ENCODE measurements at regions not wholly inside any gene's neighbourhood (a gene's known extent, or its start where the extent isn't known, plus 50 kb on each side); places are given as distances from the start of the nearest gene placed in this dataset.

- ChIA-PET POLR2A (ENCODE audit: low non-redundant PET) (no interaction called here), CTCF (no interaction called here)
- H3K27ac ChIP-seq, result no peak overlapping the region
- TF ChIP-seq CTCF (conservative IDR thresholded peaks at IDR 0.05; ENCODE audit: low read depth), result no peak
- DNase-seq (ENCODE audit: low spot score), result no peak
Measured at GRCh38 chr1:83583351-83584014, 415.4 kb downstream of the TTLL7 start.

GRCh38 chr1:83581747-83582146, 417.2 kb downstream of the TTLL7 start:
- no peak for TF ChIP-seq CTCF (conservative IDR thresholded peaks at IDR 0.05; ENCODE audit: low read depth)
- ChIA-PET CTCF (no interaction called here), POLR2A (ENCODE audit: low non-redundant PET) (no interaction called here)
- H3K27ac ChIP-seq, result no peak overlapping the region
- no peak for DNase-seq (ENCODE audit: low spot score)

- CTCF ChIA-PET, result no interaction called here
Measured at GRCh38 chr1:83574791-83575190, 424.1 kb downstream of the TTLL7 start.

GRCh38 chr1:83573776-83574175, 425.2 kb downstream of the TTLL7 start:
- no peak overlapping the region for H3K27ac ChIP-seq
- TF ChIP-seq CTCF (conservative IDR thresholded peaks at IDR 0.05; ENCODE audit: low read depth), result no peak
- DNase-seq (ENCODE audit: low spot score), result no peak
- ChIA-PET POLR2A (ENCODE audit: low non-redundant PET) (no interaction called here), CTCF (no interaction called here)

More at GRCh38 chr1:83574791-83575190, 424.1 kb downstream of the TTLL7 start:
- no peak overlapping the region for H3K27ac ChIP-seq
- no peak for TF ChIP-seq CTCF (conservative IDR thresholded peaks at IDR 0.05; ENCODE audit: low read depth)
- POLR2A ChIA-PET (ENCODE audit: low non-redundant PET), result no interaction called here
- no peak for DNase-seq (ENCODE audit: low spot score)

- DNase-seq (ENCODE audit: low spot score), result no peak
- CTCF ChIA-PET, result no interaction called here
Measured at GRCh38 chr1:83571536-83571935, 427.4 kb downstream of the TTLL7 start.

GRCh38 chr1:83561346-83561745, 437.6 kb downstream of the TTLL7 start:
- no peak for TF ChIP-seq CTCF (conservative IDR thresholded peaks at IDR 0.05; ENCODE audit: low read depth)

More at GRCh38 chr1:83571536-83571935, 427.4 kb downstream of the TTLL7 start:
- H3K27ac ChIP-seq, result no peak overlapping the region
- TF ChIP-seq CTCF (conservative IDR thresholded peaks at IDR 0.05; ENCODE audit: low read depth), result no peak
- POLR2A ChIA-PET (ENCODE audit: low non-redundant PET), result no interaction called here

More at GRCh38 chr1:83561346-83561745, 437.6 kb downstream of the TTLL7 start:
- ChIA-PET POLR2A (ENCODE audit: low non-redundant PET) (no interaction called here), CTCF (no interaction called here)
- DNase-seq (ENCODE audit: low spot score), result no peak
- no peak overlapping the region for H3K27ac ChIP-seq
